NCI-H510A treated with DMSO at 0.1 percent for 48 hours (cell line): ENCODE measurements at regions not wholly inside any gene's neighbourhood (a gene's known extent, or its start where the extent isn't known, plus 50 kb on each side); places are given as distances from the start of the nearest gene placed in this dataset.
"Not testable (repeated sequence)": the region's sequence is repeated elsewhere in the genome, so short reads cannot be mapped to it uniquely, and the experiment has no call there.

Experiments used
- DNase-seq: peaks from one replicate; lab custom pipeline; 2025; lab: John Stamatoyannopoulos, UW

DNA sequence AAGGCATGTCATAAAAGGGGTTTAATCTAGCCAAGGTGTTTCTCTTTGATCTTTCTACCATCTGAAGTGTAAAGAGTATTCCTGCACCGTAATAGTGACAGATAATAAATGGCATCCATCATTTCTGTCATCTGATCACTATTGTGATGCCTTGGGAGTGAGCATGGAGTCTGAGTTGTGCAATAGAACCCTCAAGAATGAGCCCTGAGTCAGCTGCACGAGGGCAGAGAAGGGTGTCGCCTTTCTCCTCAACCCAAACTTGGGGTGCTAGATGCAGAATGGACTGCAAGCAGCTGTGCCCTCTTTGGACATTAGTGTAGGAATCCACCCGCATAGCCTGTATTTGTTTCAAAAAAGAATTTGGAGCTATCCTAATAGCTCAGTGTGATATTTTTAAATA lies 115.2 kb downstream of the ZNF37A start:
- DNase-seq, result no peak

DNA sequence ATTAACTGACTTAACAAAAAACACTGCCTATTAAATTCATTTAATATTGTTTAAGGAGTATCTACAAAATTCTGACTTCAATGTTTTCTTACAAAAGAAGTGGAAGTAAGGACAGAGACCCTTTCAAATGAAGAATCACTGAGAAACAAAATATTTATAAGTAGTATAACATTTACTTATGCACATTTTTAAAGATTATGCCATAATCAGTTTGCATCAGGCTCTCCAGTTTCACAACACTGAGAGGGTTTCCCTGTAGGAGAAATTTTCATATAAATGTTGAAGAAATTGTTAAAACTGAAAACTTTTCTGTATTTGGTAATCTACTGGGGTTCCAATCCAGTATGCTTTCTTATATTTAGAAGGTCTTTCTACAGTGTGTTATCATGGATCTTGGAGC lies 115.6 kb downstream of the ZNF37A start:
- DNase-seq, result not testable (repeated sequence)

DNA sequence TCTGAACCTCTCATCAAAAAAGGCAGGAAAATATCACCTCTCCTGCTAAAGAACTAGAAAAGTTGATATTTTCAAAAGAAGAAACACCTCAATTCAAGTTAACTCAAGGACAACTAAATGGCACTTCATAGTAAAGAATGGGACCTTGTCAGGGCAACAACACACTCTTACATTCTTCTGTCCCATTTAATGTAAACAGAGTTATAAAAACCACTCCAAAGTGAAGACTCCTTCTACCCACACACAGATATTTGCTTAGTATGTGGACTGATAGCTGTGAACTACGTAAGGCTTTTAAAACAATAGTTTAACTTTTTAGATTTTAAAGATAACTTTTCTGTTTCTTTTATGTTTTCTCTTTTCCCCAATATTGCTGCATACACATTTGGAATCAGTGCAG lies 118.3 kb downstream of the ZNF37A start:
- DNase-seq, result no peak

DNA sequence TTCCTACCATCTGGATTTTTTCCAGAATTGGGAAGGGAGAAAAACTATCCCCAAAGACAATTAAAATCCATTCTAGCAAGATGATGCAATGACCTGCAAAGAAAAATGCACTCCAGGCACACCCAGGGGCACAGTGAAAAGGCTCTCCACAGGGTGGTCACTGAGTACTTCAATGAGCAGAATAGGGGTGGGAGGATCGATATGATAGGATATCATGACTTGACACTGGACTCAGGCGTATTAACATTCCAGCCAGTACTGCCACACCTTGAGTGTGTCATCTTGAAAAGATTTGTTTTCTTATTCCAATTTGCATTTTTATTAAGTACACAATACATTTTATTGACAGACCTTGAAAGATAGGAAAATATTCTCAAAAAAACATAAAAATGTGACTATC lies 132.2 kb downstream of the ZNF37A start:
- DNase-seq, result no peak

DNA sequence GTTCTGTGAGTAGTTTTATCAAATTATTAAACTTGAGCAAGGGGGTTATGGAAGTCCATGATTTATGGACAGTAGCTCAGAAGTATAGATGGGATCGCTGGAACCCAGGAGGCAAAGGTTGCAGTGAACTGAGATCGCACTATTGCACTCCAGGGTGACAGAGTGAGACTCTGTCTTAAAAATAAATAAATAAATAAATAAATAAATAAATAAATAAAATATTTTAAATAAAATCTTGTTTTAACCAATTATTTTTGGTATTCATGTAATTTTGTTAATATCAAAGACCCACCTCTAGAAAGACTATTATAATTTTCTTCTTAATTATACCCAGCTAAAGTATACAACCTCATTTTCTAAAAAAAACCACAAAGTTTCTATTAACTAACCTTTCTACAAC lies 134.3 kb downstream of the ZNF37A start:
- no peak for DNase-seq

DNA sequence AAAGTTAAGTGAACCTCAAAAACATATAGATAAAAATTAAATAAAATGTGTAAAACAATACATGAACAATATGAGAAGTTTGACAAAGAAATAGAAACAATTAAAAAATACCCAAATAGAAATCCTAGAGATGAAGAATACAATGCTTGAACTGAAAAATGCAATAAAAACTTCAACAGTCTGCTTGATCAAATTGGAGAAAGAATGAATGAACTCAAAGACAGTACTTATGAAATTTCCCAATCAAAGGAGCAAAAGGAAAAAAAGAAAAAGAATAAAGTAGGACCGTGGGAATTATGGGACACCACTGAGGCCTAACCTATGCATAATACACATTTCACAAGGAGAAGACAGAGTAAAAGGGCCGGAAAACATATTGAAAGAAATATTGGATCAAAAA lies 144.3 kb downstream of the ZNF37A start:
- not testable (repeated sequence) for DNase-seq

DNA sequence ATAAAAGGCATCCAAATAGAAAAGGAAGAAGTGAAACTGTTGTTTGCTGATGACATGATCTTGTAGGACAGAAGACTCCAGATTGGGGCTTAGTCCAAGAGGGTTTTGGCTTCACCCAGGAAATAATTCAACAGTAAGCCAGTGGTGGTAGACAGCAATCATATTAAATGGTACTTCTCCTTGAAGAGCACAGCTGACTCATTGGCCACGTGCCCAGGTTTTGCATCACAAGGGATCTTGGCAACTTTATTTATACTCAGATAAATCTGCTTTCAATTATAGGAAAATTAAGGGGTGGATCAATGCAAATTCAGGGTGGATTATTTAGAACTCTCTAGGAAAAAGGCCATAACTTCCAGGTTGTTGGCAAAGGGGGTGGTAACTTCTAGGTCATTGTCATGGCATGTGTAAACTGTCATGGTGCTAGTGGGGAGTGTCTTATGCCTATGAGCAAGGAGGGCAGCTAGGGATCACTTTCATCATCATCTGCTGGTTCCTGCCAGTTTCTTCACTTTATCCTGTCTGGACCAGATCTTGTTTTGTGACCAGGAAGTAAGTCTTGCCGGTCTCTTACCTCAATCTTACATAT lies 148.0 kb downstream of the ZNF37A start:
- not testable (repeated sequence) for DNase-seq

DNA sequence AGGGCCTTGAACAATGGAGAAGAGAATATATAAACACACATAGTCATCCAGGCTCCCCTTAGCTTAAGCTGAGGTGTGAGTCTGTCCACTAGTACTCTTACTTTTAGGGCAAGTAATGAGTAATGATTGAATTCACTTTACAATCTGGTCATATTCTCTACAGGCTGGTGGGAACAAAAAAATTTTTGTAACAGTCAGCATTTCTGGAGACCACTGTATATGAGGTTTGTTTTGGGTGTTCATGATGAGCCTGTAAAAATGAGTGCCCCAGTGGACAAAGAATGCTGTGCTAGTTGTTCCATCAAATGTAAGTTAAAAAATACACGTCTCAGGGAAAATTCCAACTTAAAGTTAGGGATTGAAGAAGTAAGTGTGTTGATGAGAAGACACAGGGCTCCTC lies 154.0 kb downstream of the ZNF37A start:
- DNase-seq, result not testable (repeated sequence)

DNA sequence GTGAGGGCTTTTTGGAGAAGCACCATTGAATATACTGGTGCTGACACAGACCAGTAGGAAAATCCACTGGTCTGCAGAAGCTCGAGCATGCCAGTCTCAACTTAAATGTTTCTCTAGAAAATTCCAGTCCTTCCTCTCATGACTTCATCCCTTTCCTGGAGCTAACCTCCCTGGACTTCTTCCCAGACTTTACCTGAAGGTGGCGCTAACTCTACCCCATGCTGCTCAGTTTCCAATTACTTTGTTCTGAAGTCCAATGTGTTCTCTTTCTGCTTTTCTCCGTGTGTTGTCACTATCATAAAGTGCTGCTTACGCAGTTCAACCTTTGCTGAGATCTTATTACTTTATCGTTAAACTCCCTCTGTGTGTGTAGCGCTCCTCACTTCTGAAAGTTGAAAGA lies 158.4 kb downstream of the ZNF37A start:
- not testable (repeated sequence) for DNase-seq

DNA sequence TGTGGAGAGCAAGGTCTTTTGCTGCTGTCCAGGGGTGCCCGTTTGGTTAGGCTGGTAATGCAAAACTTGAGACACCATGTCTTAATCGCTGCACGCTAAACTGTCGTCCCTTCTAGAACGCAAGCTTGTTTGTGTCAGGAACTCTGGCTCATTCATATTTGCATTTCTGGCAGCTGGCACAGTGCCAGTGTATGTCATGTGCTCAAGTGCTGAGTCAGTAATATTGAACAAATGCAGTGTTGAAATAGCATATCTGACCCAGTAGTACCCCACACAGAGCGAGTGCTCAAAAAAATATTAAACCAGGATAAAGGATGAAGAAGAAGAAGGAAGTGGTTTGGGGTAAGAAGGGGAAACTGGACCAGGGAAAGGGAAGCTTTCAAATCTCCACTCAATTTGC lies 173.4 kb downstream of the ZNF37A start:
- not testable (repeated sequence) for DNase-seq

DNA sequence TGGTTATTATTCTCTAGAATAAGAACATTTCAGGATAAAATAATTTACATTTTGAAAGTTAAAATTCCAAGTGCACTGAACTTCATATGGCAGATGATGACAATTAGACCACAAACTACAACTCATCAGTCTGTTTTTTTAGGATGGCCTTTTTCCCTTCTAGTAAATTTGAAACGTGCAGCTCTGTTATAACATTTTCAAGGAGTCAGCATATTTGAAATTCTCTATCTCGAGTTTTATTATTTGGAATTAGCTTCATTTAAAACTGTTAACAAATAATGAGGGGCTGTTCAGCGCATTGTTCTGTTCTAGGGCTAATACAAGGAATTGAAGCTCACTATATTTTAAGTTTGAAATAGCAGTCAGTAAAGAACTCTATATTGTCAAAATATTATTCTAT lies 176.9 kb downstream of the ZNF37A start:
- DNase-seq, result not testable (repeated sequence)

DNA sequence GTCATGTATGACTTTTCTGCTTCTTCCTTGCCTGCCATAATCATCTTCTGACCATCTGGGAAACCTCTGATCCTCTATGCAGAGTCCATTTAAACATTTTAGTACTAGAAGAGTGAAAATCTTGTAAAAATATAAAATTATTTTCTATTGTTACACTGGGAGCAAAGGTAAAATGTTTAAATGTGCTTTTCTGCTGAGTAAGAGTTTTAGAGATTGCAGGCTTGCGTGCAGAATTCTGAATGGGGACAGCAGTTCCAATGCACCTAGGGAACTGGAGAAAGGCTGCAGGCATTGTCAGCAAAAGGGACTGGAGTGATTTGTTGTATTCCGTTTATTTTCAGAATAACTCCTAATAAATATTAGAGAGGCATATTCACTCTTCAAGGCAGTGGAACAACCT lies 180.7 kb downstream of the ZNF37A start:
- DNase-seq, result not testable (repeated sequence)

DNA sequence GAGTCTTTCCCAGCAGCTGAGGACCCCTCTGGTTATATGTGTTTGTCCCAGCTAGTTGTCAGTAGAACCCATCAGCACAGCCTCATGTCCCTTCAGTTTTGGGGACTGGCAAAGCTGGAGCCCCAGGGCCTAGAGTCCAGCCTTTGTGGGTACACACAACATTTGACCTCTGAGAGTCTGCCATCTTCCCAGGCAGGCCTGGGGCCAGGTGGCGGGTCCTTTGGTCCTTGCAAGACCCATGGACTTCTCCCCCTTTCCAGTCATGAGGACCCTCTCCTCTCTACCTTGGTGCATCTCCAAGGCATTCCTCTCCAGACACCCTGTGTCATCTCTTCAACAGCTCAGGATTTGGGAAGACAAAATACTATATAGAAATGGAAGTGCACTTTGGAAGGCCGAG lies 198.4 kb downstream of the ZNF37A start:
- not testable (repeated sequence) for DNase-seq

DNA sequence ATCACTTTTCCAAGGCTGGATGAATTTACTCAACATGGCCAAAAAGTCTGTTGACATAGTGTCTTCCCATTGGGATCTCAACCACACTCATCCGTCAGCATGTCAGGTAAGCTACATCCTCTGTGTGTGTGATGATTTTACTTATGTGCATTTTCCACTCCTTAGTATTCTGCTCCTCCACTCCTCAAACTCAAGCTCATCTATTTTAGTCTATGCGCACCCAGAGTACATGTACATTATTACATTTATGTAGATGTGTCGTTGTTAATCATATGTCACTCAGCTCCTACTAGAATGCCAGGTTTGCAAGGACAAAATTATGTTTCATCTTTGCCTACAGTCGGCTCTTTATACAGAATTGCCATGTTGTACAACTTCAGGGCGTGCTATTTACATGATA lies 216.0 kb downstream of the ZNF37A start:
- DNase-seq, result not testable (repeated sequence)

DNA sequence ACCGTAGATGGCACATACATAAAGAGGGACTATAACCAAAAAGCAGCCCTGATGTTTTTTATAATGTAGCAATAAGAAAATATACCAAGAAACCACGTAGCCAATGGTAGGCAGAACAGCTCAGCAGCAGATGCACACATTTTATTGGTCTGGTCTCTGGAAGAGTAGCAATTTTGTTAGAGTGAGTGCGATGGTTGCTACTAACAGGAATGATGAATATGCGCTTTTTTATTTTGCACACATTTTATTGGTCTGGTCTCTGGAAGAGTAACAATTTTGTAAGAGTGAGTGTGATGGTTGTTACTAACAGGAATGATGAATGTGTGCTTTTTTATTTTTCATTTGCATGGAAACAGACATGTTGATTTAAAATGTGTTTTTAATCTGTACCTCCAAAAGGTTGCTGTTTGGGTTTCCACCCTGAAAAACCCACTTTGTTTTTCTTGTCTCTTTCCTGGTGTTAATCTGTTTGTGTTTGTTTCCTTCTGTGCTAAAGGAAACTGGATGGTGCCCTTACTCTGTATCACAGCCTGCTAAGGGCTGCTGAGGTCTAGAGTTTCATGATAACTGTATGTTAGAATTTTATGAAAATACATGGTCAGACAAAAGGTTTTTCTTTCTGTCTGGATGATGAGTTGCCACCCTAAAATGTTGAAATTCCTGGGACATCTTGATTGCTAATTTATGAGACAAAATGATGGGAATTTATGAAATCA lies 221.1 kb downstream of the ZNF37A start:
- not testable (repeated sequence) for DNase-seq

DNA sequence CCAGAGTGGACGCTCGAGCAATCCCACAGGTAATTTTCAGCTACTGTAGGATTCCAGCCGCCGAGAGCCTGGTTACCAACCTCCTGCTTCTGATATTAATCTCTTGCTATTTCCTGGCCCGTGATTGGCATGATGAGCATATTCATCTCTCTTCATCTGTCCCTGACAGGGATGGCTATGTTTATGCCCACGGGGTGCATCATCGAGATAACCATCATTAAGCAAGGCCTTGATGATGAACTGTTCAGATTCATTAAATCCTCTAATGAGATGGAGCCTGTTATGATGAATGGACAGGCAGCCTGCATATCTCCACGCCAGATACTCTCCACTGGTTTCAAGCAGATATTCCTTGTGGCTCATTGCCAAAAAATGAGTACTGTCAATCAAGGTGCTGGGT lies 227.3 kb downstream of the ZNF37A start:
- DNase-seq, result not testable (repeated sequence)

DNA sequence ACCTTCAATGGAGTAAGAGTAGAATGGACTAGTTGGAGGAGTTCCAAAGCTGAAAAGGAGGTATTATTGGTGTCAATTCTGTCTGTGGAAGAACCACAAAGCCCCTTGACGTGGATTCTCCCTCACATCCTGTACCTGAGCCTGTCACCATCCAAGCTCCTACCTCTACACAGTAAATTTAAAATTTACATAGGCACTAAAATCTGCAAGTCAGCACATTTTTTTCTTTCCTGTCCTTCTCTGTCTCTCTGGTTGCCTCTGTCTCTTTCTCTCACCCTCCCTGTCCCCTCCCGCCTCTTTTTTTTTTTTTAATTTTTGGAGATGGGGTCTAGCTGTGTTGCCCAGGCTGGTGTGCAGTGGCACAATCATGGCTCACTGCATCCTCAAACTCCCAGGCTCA lies 236.2 kb downstream of the ZNF37A start:
- DNase-seq, result not testable (repeated sequence)

DNA sequence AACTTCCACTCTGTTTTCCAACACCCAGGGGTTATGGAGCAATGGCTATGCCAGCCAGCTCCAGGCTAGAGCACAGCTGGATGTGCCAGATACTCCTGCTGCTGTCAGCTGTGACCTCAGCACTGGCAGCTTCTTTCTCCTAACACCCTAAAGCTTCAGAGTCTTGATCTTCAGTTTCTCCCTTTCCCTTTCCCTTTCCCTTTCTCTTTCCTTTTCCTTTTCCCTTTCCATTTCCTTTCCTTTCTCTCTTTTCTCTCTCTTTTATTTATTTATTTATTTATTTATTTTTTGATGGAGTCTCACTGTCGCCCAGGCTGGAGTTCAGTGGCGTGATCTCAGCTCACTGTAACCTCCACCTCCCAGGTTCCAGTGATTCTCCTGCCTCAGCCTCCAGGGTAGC lies 237.0 kb downstream of the ZNF37A start:
- DNase-seq, result not testable (repeated sequence)

DNA sequence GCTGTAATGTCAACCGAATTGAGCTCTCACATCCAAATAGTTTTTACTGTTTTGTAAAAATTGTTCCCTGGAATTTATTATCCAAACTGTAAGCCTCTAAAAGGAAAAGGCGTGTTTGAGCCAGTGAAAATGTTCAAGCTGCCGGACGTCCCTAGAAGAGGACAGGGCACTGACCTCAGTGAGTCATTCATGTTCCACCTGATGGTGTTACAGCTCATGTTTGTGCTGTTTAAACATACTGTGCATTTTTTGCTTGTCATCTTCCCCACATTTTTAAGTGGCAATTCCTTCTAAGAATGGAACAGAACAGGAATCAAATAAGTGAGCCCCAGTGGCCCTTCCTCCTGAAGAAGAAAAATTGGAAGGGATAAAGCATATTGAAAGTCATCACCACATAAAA lies 239.6 kb downstream of the ZNF37A start:
- not testable (repeated sequence) for DNase-seq

DNA sequence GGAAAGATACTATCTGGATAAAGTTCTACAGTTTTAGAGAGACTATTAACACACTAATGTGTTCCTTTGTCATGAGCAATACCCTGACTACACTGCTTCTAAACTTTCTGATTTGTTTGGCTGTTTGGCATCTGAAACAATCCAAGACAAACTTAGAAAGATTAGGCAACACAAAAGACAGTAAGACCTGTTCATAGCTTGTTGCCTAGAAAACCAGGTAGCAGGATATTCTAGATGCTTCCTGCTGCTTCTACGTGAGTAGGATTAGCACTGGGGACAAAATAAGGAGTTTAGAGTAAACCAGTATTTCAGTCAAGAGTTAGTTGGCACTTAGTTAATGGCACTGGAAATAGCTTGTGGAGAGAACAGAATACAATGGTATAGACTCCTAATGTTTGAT lies 256.5 kb downstream of the ZNF37A start:
- not testable (repeated sequence) for DNase-seq

DNA sequence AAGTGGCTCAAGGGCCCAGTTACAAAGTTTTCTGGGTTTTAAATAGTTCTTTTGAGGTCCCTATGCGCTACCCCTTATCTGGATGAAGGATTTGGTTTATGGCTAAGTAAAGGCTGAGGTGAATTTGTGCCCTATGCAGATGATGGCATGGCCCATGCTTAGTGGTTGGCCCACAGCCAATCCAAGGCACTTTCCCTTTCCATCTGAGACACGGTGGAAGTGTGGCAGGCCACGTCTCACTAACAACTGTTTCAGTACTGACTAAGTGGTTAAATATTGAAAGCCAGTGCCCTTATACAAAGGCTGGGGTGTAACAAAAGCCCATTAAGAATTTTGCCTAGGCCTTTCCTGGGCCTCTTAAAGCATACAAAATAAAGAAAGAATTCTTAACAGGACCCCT lies 260.3 kb downstream of the ZNF37A start:
- DNase-seq, result not testable (repeated sequence)

DNA sequence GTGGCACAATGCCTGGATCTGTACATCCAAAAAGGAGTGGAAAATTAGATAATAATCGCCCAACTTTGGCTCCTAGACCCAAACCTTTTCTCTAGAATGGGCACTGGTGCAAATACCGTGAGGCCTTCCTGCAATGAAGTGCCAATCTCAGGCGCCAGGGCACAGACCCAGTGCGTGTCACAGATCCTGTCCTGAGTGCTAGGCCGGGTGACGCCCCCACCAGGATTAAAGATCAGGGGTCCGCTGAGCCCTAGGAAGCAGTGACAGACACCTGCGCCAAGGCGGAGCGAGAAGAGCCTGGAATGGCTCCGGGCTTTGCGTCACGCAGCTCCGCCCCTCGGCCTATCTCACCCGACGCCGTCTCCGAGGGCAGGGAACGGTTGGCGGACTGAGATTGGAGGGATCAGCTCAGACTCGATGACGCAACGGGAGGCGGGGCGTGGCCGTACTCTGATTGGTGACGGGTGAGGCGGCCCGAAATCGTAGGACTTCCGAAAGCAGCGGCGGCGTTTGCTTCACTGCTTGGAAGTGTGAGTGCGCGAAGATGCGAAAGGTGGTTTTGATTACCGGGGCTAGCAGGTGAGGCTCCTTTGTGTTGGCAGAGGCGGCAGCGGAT lies 261.9 kb downstream of the ZNF37A start:
- peak; percentile 7 for DNase-seq

DNA sequence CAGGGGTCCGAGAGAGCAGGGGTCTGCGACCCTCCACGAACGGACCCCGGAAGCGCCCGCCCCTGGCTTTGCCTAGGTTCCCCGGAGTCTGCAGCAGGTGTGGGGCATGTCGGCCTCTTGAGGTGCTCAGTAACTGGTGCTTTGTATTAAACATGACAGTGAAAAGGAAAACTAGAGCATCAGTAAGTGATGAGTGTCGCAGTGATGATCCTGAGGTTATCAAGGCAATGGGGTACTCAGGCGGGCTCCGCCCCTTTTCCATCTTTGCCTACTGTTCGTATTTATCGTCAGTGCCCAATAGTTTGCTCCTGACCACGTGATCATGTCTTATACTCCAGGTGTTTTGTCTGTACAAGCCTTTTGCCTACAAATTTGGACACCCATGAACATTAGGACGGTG lies 262.4 kb downstream of the ZNF37A start:
- not testable (repeated sequence) for DNase-seq
